Stimulated activated CD4-positive, alpha-beta T cell treated with anti-CD3 and anti-CD28 coated beads, Interleukin-1b, Interleukin-23, amount 100 ng/mL, for 24 hours (primary cell): ENCODE measurements at regions not wholly inside any gene's neighbourhood (a gene's known extent, or its start where the extent isn't known, plus 50 kb on each side); places are given as distances from the start of the nearest gene placed in this dataset.

Experiments used
- DNase-seq, 4 experiments: peaks; one replicate each; pipeline ENCODE4 v3.0.0-alpha.2; 2020; ENCODE audit warnings: low read depth in 4 of 4, low spot score in 1 of 4

DNA sequence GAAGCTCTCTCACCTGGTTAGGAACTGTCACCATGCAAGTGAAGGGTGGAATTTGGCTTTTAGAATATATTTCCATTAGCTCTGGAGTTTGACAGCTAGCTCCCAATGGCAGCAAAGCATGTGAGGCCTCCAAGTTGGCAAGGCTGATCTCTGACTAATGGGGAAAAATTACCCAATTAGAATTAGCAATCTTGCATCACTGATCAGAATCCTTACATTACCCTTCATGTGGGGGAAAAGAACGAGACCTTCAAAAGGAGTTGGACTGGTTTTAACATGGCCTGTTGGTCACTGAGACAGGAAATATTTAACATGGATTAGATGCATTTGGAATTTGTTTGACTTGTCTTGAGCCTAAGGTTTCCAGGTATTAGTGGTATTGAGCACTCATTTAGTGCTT is 192.3 kb upstream of the GDNF start:
- DNase-seq: no peak

DNA sequence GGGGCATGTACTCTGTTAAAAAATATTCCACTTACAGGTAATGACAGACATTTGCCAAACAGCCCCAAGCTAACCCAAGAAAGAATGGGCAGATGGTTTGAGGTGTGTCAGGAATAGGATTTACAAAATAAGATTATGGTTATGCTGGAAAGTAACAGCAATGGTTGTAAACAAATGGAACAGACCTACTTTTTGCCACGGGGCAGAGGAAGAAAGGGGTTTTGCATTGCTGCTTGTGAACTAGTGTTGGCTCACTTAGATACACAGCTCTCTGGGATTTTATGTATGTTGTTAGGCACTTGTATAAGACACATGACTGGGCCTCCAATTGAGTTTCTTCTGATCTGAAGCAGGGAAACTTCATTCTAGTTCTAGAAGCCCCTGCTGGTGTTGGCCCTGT is 191.5 kb upstream of the GDNF start:
- no peak for DNase-seq

DNA sequence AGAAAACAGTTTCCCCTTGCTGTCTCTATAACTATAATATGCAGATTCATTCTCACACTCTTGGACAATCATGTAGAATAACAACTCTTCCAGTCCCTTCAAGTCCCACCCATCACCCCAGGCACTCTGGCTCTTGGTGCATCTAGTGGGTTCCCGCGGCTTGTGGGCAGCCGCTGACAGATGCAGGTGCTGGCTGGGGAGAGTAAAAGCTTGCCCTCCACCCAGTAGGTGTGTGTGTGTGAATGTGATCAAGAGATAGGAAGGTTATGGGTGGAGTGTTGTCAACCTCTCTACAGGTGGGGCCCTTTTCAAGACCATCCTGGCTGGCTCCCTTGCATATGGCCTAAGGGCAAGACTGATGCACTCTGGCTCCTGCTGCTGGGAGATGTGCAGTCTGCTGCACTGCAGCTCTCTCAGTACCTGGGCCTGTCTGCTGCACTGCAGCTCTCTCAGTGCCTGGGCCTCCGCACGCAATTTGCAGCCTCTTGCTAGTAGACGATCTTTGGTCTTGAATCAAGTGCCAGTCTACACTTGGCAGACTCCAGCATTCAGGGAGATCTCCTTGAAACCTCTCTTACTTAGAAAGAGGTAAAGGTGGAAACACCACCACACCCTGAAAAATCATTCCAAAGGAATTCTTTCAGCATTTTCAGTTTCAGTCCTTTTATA is 189.7 kb upstream of the GDNF start:
- DNase-seq: no peak

DNA sequence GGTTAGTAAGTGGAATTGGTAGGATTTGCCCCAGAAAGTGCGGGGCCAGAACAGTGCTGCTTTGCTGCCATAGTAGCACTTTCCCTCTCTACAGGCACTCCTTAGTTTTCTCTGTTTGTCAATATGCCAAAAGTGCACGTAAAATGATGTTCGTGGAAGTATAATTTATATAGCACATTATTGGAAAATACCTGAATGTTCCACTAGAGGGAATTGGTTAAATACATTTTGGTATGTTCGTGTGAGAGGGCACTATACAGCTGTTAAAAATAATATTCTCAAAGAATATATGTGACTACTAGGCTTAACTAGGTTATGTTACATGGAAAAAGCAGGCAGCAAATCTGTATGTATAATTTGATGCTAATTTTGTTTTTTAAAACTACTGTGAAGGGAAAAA is 184.0 kb upstream of the GDNF start:
- no peak for DNase-seq

DNA sequence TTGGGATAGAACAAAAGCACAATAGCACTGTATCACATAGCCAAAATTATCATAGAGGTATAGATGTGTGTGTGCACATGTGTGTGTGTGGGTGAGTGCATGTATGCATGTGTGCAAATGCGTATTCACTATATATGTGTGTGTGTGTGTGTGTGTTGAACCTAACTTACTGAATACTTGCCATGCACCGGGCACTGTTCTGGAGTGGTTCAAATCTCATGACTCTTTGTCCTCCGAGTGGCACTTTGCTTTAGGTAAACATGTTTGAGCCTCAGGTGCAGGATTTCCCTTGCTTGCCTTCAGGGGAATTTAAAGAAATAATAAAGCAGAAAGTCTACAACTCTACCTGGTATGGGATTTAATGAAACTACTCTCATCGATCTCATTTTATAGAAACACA is 183.5 kb upstream of the GDNF start:
- no peak for DNase-seq

DNA sequence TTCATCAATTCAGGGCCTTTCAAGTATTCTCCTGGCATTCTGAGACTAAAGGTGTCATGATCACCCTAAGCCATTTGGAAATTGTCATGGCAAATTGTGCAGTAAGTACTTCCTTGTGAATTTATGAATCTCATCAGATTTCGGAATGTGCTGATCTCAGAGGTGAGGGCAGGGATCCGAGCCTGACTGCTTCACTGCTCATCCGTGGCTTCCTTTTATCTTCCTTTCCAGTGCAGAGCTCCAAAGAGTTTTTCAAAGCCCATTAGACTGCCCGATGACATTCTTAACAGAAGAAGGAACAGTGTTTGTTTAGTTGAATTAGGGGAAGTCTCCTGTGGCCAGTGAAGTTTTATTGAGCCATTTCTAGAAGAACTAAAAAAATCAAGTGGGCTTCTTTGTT is 182.8 kb upstream of the GDNF start:
- DNase-seq: no peak

DNA sequence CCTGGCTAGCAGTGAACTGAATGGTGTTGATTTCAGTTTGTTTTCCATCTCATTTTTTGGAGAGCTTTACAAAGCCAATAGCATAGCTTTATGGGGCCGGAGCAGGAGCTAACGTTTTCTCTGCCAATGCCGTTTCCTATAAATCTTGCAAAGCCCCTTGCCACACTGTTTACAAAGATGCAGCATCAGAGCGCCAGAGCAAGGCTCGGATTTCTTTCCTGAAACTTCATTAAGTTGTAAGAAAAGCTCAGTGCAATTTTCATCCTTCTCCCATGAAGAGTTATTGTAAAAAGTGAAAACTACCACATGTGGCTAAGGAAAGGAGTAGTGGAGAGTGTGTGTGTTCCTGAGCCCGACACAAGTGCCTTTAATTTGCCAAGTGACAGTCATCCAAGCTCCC is 178.2 kb upstream of the GDNF start:
- no peak for DNase-seq

DNA sequence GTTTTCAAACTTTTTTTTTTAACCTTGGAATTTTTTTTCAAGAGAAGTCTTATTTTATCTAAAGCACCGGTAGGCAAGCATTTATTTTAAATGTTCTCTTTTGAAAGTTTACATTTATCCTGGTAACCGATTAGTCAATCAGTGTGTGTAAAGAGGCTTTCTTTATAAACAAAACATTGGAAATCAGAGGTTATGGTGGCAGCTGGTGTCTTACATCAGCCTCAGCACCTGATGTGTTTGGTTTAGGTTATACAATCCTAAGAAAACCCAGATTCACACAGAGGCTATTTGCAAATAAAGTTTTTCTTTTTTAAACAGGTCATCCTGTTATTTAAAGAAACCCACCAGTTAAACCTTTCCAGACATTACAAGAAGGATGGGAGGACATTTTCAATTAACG is 173.3 kb upstream of the GDNF start:
- DNase-seq: no peak

DNA sequence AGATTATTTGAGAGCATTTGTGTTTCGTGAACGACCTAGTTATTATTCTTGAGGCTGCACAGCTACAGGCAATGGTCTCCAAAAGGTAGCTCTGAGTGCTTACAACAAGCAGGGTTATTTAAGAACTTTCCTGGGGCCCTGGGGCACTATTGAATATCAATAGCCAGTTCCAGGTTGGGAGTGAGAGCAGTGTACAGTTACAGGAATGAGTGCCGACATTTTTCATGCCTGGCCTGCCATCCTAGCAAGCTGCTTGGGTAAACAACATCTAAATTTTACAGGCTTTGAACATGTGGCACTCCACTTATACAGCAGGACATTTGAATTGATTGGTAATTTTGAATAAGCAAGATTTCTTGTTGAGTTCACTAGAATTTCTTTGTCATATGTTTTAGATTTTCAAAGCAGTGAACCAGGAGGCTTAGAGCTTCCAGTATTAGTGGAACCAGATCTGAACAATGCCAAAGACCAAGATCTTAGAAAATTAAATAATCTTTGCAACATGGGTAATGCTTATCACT is 171.9 kb upstream of the GDNF start:
- no peak for DNase-seq

DNA sequence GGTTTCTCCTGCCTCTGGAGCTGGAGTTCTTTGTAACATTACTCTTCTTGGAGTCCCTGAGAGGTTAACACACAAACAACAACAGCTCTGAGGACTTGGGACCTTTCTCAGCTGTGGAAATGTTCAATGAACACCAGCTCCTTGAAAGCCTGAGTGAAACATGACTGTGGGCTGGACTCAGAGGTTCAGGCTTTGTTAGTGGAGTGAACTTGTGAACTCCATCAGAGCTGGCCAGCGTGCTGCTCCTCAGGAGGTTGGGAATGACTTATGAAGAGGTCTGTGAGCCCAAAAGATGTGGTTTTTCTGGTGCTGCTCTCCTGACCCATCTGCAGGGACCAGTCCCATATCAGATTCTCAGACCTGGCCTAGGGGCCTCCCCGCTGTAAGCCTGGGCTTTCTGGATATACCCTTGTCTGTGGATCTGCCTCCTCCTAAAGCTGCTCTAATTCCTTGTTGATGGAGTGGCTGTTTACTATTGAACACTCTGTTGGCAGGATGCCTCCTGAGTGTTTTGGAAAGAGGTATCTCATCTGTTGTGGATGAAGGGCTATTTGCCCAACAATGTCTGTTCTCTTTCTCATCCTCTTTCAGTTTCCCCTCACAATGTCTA is 170.0 kb upstream of the GDNF start:
- DNase-seq: no peak

DNA sequence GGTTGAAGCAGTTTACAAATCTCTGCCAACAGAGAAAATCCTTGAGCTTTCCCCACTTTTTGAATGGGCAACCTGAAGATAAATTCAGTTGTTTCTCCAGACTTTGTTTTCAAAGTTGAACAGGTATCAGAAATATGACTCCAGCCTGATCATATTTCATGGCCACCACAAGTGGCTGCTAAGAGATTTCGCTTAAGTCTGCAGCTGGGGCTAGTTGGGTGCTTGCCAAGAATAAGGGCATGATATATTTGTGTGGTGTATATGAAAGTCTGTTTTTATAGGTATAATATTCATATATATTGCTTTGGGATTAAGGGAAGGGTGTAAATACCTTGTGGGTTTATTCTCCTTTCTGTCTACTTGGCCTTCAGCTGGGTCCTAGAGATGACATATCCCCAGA is 168.4 kb upstream of the GDNF start:
- no peak for DNase-seq

DNA sequence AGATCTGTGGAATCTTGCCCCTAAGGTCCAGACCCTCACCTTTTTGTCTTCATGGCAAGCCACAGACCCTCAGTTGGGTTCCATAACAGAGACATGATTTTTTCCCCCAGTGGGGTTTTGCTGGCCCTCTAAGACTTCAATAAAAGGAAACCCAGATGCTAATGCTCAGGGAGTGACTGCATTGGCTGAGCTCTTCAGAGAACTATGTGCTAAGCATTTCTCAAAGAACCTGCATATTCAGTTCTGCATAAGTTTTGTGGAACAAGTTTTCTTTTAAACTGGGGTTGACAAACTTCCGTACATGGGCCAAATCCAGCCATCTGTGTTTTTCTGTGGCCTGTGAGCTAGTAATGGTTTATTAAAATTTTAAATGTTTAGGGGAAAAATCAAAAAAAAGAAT is 159.8 kb upstream of the GDNF start:
- DNase-seq: no peak

DNA sequence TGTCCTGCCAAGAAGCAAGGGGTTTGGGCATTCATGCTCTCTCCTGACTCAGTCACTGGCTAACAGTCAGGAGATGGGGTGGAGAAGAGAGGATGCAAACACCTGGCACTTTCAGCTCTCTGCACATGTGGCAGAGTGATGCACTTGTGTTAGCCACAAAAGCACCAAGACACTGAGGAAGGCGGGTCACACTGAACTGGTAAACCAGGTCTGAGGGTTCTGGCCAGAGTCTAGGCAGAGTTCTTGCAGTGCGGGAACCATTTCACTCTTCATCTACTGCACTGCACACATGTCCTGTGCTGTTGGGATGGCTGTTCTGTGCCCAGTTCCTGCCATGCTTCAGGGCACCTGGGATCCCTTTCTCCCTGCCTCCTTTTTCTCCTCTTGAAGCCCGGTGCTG is 157.1 kb upstream of the GDNF start:
- no peak for DNase-seq

DNA sequence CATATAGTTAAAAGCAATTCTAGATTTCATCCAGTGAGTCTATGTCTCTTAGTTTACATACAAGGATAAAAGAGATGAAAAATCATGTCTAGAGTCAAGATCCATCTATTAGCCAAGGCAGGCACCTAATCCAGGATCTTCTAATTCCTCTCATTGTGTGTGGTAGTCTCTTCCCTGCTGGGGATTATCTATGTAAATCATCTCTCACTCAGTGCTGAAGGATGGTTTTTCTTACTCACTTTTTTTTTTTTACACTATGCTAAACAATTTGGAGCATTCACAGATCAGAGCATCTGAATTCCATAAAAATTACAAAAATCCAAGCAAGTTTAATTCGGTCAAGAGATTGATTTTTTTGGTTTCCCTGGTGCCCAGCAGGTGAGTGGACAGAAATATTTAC is 154.9 kb upstream of the GDNF start:
- no peak for DNase-seq

DNA sequence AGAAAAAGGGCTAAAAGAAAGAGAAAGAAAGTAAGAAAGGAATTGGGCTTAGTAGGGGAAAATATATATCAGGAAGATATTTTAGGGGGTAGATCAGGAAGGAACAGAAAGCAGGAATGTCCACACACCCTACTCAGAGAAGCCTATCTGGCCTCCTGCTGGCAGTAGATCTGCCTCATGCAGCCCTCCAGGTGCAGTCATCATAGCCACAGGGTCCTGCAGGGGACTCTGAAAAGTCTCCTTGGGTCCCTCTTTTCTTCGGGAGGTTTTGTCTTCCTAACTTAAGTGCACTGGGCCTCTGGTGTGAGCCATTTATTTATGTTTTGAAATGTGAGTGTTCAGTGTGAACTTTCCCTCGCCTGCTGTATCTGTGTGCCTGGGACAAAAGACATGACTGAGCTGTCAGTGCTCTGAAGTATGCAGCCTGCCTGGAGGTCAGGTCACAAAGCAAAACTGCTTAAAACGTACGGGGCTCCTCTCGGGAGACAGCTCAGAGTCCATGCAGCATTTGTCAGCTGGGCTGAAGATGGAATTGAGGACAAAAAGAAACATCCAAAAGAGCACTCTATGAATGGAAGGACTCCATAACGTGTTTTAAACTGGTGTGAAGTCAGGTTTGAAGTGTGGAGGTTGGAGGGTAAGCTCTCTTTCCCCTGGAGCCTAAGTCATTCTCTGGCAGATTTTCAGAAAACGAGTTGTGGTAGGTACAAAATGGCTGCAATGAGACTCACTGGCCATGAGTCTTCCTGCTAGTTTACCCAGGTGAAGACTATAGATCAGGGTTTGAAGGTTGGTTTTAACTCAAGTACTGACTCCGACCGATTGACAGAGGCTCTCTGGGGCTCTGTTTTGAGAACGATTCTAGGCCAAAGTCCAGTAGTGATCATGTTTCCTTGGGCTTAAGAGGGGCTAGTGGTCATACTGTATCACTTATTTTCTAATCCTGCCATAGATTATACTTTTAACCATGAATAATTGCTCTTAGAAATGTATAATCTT is 151.8 kb upstream of the GDNF start:
- DNase-seq: no peak

DNA sequence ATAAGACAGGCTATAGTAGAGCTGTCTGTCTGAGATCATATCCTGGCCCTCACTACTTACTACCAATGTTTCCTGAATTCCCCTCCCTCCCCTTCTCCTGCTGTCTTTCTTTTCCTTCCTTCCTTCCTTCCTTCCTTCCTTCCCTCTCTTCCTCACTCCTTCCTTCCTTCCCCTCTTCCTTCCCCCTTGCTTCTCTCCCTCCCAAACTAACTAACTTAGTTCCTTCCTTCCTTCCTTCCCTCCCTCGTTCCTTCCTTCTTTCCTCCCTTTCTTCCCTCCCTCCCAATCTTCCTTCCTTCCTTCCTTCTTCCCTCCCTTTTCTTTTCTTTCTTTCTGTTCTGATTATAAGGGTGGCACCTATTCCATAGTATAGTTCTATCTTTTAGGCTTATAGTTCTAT is 150.0 kb upstream of the GDNF start:
- DNase-seq: no peak

DNA sequence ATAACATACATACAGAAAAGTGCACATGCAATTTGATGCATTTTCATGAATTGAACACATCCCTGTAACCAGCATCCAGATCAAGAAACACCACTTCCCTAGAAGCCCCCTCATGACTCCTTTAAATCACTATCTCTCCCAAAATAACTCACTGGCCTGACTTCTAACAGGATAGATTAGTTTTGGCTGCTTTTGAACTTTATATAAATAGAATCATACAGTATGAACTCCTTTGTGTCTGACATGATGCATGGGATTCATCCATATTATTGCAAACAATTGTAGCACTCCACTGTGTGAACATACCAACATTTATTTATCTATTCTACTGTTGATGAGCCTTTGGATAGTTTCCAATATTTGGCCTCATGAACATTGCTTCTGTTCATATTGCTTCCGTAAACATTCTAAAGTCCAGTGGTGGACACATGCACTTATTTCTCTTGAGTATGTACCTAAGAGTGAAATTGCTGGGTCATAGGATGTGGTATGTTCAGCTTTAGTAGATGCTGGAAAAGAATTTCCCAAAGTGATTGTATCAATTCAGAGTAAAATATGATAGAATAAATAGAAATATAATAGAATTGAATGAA is 148.7 kb upstream of the GDNF start:
- no peak for DNase-seq

DNA sequence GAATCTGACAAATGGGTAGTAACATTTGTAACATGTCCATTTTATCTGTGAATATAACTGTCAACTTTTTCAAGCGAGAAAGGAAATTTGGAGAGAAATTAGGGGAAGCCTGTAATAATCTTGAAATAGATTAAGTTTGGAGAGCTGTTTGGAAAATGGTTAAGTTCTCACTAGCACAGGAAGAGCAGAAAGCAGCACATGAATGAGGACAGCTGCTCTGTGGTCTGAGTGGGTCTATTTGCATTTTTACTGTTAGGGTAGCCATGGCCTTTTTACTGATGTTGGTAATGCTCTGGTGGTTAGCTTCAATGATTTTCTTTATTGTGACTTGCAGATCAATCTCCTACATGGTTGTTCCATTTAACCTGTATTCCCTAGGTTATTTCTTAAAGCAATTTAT is 144.5 kb upstream of the GDNF start:
- no peak for DNase-seq

DNA sequence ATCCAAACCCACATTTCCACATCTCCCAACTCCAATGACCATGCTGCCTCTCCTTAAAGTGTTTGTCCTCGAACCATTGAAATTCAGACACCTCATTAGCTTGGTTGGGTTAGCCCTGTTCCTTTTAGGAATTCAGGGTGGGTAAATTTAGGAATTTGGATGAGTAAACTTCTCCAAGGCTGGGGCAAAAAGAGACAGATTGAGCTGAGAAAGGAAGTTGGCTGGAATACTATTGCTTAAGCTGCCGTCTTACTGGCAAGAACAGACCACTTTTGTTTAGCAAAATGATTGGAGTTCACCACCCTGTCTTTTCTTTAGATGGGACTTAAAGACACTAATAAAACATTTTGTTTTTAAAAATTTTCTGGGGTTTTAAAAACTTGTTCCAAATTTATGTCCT is 143.6 kb upstream of the GDNF start:
- no peak for DNase-seq

DNA sequence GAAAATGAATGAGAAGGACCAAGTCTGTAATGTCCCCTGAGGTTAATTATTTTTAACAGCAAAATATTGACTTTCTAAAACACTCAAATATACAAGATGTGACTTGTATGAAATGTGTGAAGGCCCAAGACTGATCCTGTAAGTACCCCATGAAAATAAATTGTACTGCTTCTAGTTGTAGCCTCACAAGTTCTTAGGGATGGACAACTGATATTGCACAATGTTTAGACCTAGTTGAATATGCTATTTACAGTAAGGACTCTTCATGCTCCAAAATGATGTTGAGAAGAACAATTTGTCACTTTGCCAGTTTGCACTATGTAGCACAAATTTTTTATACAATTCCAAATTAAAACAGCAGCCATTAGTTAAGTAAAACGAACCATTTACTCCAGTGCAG is 139.7 kb upstream of the GDNF start:
- no peak for DNase-seq

DNA sequence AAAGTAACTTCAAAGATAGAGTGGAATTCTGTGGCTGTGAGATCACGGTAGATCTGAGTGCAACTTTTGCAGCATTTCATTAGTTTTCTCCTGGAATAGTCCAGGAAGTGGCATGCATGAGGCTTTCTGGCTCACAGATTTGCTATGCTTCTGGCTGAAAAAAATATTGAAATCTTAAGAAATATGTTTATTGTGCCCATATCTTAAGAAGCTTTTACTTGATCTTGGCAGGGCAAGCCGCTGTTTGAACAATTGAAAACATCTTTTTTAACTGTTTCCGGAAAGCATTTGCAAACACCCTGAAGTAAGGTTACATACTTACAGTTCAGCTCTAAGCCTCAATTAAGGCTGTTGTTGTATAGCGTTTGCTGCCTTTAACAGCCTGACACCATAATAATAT is 135.7 kb upstream of the GDNF start:
- no peak for DNase-seq
